GM20000 (cell line): ENCODE measurements at regions not wholly inside any gene's neighbourhood (a gene's known extent, or its start where the extent isn't known, plus 50 kb on each side); places are given as distances from the start of the nearest gene placed in this dataset.

Source experiments
- DNase-seq: peaks from one replicate; pipeline ENCODE4 v3.0.0; 2012; ENCODE audit warnings: low spot score
- TF ChIP-seq, protein P1 (sequence below): IDR thresholded peaks from 2 replicates; pipeline ENCODE4 v1.5.1; 2012; ENCODE audit warnings: mild to moderate bottlenecking, control low read depth; ENCODE audit errors: extremely low read depth, missing control alignments

GRCh38 chr13:109362616-109363015, 423.8 kb downstream of the IRS2 start:
- TF ChIP-seq, protein P1, sequence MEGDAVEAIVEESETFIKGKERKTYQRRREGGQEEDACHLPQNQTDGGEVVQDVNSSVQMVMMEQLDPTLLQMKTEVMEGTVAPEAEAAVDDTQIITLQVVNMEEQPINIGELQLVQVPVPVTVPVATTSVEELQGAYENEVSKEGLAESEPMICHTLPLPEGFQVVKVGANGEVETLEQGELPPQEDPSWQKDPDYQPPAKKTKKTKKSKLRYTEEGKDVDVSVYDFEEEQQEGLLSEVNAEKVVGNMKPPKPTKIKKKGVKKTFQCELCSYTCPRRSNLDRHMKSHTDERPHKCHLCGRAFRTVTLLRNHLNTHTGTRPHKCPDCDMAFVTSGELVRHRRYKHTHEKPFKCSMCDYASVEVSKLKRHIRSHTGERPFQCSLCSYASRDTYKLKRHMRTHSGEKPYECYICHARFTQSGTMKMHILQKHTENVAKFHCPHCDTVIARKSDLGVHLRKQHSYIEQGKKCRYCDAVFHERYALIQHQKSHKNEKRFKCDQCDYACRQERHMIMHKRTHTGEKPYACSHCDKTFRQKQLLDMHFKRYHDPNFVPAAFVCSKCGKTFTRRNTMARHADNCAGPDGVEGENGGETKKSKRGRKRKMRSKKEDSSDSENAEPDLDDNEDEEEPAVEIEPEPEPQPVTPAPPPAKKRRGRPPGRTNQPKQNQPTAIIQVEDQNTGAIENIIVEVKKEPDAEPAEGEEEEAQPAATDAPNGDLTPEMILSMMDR, result no peak
- DNase-seq, result no peak

- no peak for DNase-seq
- TF ChIP-seq, protein P1, result no peak
Observed at GRCh38 chr13:109361562-109362289, 424.7 kb downstream of the IRS2 start.

GRCh38 chr13:109357751-109358471, 428.5 kb downstream of the IRS2 start:
- TF ChIP-seq, protein P1, result no peak
- DNase-seq, result no peak

- TF ChIP-seq, protein P1, result no peak
- DNase-seq, result no peak
Observed at GRCh38 chr13:109355875-109356434, 430.4 kb downstream of the IRS2 start.

DNA sequence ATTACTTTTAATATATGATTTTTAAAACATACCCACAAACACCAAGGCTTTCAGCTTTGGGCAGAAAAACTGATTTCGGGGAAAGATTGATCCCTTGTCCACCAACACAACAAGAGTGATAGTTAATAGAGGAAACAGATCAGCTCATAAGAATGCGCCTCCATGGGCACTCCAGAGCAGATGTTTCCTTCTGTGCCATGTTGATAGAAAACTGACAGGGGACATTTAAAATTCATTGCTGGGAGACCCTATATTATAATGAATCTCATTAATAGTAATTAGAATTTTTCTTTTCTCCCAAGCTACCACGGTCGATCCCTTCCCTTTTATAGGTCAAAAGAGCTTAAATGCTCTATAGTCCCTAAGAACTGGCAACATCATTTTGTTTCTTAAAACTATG, 431.2 kb downstream of the IRS2 start:
- TF ChIP-seq, protein P1, result no peak
- no peak for DNase-seq

GRCh38 chr13:109351236-109351635, 435.1 kb downstream of the IRS2 start:
- DNase-seq, result no peak
- TF ChIP-seq, protein P1, result no peak

DNA sequence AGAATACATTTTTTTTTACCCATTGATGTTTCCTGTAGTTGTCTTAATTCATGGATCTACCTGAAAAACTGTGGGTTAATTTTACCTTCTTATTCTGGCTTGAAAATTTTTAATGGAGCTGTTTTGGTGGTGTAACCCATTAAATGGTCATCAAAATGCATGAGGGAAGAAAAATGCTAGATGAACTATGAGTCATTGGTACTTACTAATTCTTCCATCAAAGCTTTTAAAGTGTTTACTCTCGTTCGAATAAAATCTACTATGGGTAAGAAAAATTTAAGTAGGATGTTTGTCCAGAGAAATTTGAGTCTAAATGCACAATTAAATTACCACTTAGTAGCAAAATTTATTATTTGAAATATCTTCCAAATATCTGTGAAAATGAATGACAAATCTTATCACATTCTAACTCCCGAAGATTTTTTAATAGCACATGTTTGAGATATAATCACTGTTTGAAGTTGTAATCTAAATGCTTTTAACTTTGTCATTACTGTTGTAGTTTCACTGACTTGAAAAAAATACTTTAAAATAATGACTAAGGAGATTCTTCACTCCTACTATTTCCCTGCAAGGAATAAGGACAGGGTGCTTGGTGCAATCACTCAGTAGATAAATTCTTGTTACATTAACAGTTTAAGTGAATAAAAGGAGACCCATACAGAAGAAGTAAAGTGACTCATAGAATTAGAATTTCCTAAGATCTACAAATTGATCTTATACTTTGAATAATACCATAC, 437.7 kb downstream of the IRS2 start:
- TF ChIP-seq, protein P1, result no peak
- no peak for DNase-seq
